ENCODE measurements at regions not wholly inside any gene's neighbourhood (a gene's known extent, or its start where the extent isn't known, plus 50 kb on each side); places are given as distances from the start of the nearest gene placed in this dataset.

GRCh38 chr10:53236941-53237340 lies 464.4 kb upstream of the MBL2 start:
- TF ChIP-seq CTCF (optimal IDR thresholded peaks at IDR 0.05 in 1 of 3, IDR thresholded peaks at IDR 0.05 in 1 of 3, conservative IDR thresholded peaks at IDR 0.05 in 1 of 3; ENCODE audit: extremely low read depth in 1 of 3, insufficient read depth in 2 of 3, low read length in 3 of 3) = no peak
- TF ChIP-seq EZH2 (IDR thresholded peaks at IDR 0.05; ENCODE audit: low read length) = no peak
